ENCODE measurements at regions not wholly inside any gene's neighbourhood (a gene's known extent, or its start where the extent isn't known, plus 50 kb on each side); places are given as distances from the start of the nearest gene placed in this dataset.

DNA sequence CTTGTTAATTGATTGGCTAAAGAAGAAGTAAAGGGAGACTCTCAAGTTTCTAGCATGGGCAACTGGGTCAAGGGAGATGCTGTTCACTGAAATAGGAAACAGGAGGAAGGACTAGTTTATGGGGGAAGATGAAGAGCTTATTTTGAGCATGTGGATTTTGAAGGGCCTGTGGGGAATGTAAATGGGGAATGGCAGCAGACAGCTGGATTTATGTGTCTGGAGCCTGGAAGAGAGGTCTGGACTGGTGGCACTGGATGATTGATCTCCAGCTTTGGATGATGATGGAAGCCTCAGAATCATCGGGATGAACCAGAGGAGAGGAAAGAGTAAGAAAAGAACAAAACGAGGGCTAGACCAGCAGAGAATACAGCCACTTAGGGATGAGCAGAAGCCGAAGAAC is 54.9 kb upstream of the ENAH start:
- Histone ChIP-seq H3K4me1 (peaks cover 0 to 9% (median 0%) of the 10 kb centered on the region in 4 donors), H3K27ac (no peak overlapping the region), H3K36me3 (no peaks in the 10 kb centered on the region), H3K4me3 (no peak overlapping the region), H3K27me3 (no peaks in the 10 kb centered on the region), H3K9me3 (no peaks in the 10 kb centered on the region)
- 78 to 88% methylated on average over 3 of the region's 3 CpGs for WGBS, 2 donors
- DNase-seq = no peak
- intact Hi-C loops (cut with DNase I) = no loop called here
- TF ChIP-seq POLR2A (IDR thresholded peaks at IDR 0.05) = no peak
- TF ChIP-seq EP300 (IDR thresholded peaks at IDR 0.05) = no peak
- TF ChIP-seq POLR2AphosphoS5 (IDR thresholded peaks at IDR 0.05) = no peak
- TF ChIP-seq, protein P1, sequence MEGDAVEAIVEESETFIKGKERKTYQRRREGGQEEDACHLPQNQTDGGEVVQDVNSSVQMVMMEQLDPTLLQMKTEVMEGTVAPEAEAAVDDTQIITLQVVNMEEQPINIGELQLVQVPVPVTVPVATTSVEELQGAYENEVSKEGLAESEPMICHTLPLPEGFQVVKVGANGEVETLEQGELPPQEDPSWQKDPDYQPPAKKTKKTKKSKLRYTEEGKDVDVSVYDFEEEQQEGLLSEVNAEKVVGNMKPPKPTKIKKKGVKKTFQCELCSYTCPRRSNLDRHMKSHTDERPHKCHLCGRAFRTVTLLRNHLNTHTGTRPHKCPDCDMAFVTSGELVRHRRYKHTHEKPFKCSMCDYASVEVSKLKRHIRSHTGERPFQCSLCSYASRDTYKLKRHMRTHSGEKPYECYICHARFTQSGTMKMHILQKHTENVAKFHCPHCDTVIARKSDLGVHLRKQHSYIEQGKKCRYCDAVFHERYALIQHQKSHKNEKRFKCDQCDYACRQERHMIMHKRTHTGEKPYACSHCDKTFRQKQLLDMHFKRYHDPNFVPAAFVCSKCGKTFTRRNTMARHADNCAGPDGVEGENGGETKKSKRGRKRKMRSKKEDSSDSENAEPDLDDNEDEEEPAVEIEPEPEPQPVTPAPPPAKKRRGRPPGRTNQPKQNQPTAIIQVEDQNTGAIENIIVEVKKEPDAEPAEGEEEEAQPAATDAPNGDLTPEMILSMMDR (IDR thresholded peaks at IDR 0.05) = no peak

DNA sequence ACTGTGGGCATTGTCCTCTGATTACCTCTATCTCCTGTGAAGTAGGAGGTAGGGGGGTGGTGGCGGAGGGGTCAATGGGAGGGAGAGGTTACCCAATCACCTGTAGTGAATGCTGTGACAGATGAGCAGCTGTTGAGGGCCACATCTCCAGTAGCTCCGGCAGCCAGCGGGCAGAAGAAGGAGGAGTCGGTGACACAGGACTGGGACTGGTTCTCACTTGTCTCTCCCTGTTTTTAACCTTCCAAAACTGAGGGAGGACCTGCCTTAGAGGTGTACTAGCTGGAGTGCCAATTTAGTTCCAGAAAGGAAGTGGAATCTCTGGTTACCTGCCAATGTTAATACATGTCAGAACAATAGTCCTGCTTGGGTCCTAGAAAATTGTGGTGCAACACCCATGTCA is 56.2 kb upstream of the ENAH start:
- DNase-seq = no peak
- no peaks in the 10 kb centered on the region for H3K9me3 ChIP-seq
- no peaks in the 10 kb centered on the region for H3K27me3 ChIP-seq
- peaks cover 0 to 9% (median 0%) of the 10 kb centered on the region in 4 donors for H3K4me1 ChIP-seq
- 95 to 96% methylated on average over 4 of the region's 4 CpGs for WGBS, 2 donors
- no peak overlapping the region for H3K4me3 ChIP-seq
- no peaks in the 10 kb centered on the region for H3K36me3 ChIP-seq
- TF ChIP-seq, protein P1 (IDR thresholded peaks at IDR 0.05) = no peak
- TF ChIP-seq POLR2AphosphoS5 (IDR thresholded peaks at IDR 0.05) (no peak), POLR2A (IDR thresholded peaks at IDR 0.05) (no peak), EP300 (IDR thresholded peaks at IDR 0.05) (no peak)
- no peak overlapping the region for H3K27ac ChIP-seq
- intact Hi-C loops (cut with DNase I) = no loop called here

DNA sequence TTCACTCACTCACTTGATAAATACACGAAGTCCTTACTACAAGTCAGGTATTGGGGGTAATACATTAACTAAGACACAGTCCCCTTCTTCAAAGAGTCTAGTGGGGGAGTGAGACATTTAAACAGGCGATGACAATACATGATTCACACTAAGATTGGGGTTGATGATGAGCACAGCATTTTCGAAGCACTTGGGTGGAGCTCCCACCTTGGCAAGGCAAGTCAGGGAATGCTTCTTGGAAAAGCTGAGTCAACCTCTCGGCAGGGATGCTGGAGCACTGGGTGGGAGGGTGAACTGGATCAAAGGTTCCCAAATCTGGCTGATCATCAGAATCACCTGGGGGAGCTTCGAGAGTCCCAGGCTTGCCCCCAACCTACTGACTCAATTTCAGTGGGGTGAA is 57.9 kb upstream of the ENAH start:
- Histone ChIP-seq H3K4me3 (no peak overlapping the region), H3K9me3 (no peaks in the 10 kb centered on the region), H3K4me1 (peaks cover 0 to 9% (median 0%) of the 10 kb centered on the region in 4 donors), H3K27me3 (no peaks in the 10 kb centered on the region), H3K27ac (no peak overlapping the region), H3K36me3 (no peaks in the 10 kb centered on the region)
- TF ChIP-seq POLR2AphosphoS5 (IDR thresholded peaks at IDR 0.05) (peak in 1 of 4 donors; percentile 14), EP300 (IDR thresholded peaks at IDR 0.05) (no peak), POLR2A (IDR thresholded peaks at IDR 0.05) (no peak)
- TF ChIP-seq, protein P1 (IDR thresholded peaks at IDR 0.05) = no peak
- intact Hi-C loops (cut with DNase I) = no loop called here
- DNase-seq = peak; percentile 67
- 83 to 84% methylated on average over 5 of the region's 5 CpGs for WGBS, 2 donors

DNA sequence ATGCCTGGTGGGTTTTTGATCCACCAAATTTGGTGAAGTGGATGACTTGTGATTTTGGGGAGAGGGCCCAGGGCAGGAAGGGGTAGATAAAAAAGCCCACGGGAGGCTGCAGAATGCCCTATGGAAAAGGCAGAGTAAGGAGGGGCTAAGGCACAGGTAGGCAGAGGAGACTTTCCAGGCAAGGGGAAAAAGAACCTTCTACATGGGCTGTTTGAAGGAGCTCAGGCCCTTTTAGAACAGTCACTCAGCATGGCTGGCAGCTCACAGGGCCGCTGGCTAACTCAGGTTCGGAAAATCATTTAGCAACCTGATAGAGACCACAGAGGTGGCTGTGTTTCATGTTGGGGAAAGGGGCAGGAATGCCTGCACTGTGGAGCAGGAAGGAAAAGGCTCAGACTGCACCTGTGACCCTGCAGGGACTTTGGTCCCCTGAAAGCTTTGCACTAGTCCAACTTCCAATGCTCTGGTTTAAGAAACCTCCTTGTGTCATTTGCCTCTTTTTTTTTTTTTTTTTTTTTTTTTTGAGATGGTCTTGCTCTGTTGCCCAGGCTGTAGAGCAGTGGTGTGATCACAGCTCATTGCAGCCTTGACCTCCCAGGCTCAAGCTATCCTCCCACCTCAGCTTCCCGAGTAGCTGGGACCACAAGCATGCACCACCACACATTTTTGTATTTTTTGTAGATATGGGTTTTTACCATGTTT is 58.5 kb upstream of the ENAH start:
- H3K36me3 ChIP-seq = no peaks in the 10 kb centered on the region

More for the DNA sequence above, 58.5 kb upstream of the ENAH start:
- TF ChIP-seq POLR2AphosphoS5 (IDR thresholded peaks at IDR 0.05) (no peak), POLR2A (IDR thresholded peaks at IDR 0.05) (no peak), EP300 (IDR thresholded peaks at IDR 0.05) (no peak)
- TF ChIP-seq, protein P1 (IDR thresholded peaks at IDR 0.05) = no peak
- Histone ChIP-seq H3K9me3 (no peaks in the 10 kb centered on the region), H3K4me3 (no peak overlapping the region), H3K4me1 (peaks cover 0 to 9% (median 0%) of the 10 kb centered on the region in 4 donors), H3K27ac (no peak overlapping the region), H3K27me3 (no peaks in the 10 kb centered on the region)
- no peak for DNase-seq
- intact Hi-C loops (cut with DNase I) = no loop called here
- WGBS, 2 donors = 82 to 89% methylated on average over 4 of the region's 4 CpGs
